HG03439 (cell line): ENCODE measurements at regions not wholly inside any gene's neighbourhood (a gene's known extent, or its start where the extent isn't known, plus 50 kb on each side); places are given as distances from the start of the nearest gene placed in this dataset.

ENCODE experiments used
- ATAC-seq: cut with Tn5 transposase; IDR thresholded peaks from one replicate; pipeline ENCODE4 v1.9.1; 2021; ENCODE audit warnings: mild to moderate bottlenecking, moderate library complexity; ENCODE audit not compliant: unreplicated experiment

DNA sequence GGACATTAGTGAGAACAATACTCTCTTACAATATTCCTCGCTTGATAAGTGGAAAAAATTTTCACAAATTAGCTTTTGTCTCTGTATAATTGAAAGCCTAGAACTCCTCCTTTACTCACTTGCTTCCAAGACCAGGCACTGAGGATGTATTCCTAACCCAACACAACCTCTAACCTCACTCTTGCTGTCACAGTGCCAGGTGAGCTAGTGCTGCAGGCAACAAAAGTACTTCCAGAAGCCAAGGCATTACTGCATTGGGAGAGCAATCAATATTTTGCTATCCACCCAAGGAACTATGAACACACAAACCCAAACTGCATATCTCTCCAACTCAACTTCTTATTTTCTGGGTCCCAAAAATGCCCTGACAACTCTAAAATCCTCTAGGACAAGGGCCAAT, 1081.0 kb downstream of the VRK1 start:
- no peak for ATAC-seq

DNA sequence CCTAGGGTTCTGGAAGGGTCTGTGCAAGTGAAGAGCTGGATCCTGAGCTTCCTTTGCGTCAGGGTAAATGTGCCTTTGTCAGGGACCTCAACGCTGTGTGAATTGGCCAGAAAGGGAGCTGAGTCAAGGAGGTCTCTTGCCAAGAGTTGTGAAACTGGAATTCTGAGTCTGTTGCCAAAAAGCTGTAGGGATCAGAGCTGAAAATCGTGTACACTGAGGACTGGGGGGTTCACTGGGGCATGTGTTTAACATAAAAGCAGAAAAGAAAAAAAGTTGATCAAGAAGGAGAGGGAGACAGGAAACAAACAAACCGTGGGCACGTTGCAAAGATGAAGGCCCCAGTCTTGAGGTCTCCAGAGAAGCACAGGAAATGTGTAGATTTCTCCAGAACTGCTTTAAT, 1081.5 kb downstream of the VRK1 start:
- ATAC-seq, result no peak

DNA sequence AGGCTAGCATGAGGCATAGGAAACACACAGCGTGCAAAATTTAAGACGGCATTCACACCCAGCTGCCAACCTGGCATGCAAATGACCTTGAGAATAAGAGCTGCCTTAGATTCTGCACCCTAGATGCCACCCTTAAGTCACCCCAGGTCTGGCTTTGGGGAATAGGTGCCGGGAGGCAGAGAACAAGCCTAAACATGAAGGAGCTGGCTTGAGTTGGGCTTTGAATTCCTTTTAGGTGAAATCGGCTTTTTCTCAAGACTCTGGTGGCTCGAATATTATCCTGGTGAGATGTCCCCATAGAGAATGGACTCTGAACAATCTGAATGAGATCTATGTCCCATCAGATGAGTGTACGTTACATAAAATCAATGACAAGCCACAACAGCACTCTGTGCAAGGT, 1090.5 kb downstream of the VRK1 start:
- ATAC-seq, result no peak

DNA sequence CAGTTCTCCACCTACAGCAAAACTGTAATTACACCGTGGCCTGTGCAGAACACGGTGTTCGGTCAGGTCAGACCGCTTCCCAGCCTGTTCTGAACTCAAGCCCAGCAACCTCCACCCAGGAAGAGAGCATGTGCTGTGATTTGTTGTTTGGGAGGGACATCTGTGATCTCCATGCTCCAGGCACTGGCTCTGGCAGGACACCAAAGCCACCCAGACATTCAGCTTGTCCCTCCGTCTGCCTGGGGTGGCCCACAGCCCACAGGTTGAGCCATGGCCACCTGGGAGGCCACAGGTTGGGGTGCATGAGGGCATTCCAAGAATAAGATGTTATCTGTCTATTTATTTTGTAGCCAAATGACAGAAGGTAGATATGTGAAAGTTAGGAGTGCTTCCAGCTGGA, 1091.1 kb downstream of the VRK1 start:
- no peak for ATAC-seq

DNA sequence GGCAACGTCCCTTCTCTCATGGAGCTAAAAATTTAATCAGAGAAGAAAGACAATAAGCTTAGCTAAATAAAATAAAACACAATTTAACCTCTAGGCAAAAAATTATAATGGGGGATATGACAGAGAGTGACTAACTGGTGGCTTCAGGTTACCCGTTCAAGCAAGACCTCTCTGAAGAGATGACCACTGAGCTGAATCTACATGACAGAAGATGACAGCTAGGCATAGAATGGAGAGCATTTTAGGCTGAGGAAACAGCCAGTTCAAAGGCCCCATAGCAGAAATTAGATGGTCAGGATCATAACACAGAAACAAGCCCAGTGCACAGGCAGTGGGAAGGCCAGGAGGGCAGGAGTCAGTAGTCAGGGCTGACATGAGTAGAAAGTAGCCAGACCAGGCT, 1094.3 kb downstream of the VRK1 start:
- ATAC-seq, result no peak

DNA sequence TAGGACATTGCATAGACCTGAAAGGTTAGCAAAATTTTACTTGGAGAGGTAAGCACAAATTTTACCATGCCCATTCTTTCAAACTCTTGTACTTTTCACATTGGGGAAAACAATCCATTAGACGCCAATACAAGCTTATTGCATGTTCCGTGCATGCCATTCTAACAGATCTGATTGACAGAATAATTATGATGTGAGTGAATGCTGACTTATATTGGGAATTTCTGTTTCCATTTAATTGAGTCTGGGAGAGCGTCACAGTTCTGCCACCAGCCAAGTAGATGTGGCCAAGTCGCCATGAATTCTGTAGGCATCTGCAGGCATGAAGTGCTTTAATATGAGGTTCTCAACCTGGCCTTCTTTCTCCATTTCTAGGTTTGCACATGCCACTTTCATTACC, 1097.4 kb downstream of the VRK1 start:
- ATAC-seq, result no peak

DNA sequence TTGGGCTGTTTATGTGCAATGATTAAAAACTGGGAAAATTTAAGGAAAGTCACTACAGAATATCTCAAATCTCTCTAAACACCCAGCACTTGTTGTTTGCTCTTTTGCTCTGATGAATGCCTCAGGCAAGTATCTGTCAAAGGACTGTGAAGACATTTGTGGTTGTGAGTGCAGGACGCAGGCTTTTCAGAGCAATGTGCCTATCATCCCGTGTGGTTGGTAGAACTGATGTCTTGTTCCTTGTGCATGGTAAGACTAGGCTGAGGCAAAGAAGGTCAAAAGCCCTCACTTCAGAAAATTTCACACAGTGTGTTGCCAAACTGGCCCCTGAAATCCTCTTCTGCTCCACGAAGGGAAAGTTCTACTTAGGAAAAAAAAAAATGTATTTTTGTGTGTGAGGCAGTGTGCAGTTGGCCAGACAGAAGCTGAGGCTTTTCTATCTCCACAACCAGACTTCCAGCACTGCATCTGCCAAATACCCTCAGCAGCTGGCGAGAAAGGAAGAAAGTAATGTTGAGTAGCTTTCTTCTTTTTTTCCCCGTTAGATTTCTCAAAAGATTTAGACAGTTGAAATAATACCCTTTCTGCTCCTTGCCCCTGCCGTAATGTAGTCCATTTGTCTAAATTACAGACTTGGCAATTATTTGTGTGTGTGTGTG, 1103.1 kb downstream of the VRK1 start:
- ATAC-seq, result no peak

DNA sequence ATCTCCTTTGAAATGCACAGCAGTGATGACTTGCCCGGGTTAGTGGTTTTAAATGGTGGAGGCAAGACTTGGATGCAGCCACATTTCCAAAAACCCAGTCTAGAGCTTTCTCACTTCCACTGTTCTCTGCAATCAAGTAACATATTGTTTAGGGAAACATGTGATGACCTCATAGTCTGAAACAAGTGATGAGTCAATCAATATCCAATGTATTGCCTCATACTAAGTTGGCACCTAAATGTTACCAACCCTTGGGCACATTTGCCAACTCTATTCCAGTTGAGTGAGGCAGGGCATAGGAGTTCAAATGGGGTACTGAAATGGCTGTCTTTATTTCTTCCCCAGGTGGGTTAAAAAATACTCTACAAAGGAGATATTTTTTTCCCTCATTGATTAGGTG, 1105.4 kb downstream of the VRK1 start:
- ATAC-seq, result no peak

DNA sequence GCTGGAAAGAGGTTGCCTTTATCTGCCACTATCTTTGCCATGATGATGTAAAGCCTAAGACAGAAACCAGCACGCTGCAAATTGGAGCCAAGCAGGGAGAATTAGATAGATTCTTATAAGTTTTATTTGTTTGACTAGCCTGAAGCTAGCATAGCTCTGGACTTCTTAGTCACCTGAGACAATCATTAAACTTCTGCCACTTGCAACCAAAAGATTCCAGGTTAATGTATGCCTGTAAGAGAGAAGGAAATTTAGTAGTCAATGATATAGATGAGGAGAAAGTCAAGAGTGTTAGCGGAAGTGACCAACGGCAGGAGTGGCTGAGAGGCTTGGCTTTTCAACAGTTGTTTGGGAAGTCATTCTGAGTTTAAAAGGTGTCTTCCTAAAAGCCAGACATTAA, 1106.6 kb downstream of the VRK1 start:
- ATAC-seq, result no peak

DNA sequence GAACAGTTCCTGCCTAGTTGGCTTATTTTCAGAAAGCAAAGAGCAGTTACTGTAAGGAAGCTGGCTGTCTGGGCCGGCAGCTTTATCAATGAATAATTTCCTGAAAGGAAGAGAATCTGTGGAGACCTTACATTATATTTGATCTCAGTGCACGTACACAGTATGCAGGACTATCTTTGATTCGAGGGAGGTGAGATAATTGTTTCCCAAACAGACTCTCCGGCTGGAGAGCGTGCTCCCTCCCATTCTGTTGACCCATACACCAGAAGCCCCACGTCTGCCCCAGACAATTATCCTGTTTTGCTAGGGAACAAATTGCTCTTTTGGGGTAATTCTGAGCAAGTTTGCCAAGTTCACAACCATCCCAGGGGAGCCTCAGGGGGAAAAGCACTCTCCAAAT, 1115.0 kb downstream of the VRK1 start:
- no peak for ATAC-seq

DNA sequence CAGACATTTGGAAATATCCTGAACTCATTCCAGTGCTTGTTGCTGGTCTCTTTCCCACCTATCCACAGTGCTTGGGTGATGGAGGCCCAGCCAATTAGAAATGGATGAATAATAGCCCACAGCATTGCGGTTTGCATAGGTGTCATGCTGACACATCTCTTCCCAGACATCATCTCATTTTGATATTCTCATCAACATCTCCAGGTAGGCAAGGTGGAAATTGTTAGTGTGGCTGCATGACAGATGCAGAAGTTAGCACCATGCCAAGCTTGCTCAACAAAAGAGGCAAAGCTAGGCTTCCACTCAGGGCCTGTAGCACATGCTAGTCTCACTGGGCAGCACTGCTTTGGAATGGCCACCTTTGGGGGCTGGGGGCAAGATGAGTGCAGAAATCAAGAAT, 1118.9 kb downstream of the VRK1 start:
- no peak for ATAC-seq

DNA sequence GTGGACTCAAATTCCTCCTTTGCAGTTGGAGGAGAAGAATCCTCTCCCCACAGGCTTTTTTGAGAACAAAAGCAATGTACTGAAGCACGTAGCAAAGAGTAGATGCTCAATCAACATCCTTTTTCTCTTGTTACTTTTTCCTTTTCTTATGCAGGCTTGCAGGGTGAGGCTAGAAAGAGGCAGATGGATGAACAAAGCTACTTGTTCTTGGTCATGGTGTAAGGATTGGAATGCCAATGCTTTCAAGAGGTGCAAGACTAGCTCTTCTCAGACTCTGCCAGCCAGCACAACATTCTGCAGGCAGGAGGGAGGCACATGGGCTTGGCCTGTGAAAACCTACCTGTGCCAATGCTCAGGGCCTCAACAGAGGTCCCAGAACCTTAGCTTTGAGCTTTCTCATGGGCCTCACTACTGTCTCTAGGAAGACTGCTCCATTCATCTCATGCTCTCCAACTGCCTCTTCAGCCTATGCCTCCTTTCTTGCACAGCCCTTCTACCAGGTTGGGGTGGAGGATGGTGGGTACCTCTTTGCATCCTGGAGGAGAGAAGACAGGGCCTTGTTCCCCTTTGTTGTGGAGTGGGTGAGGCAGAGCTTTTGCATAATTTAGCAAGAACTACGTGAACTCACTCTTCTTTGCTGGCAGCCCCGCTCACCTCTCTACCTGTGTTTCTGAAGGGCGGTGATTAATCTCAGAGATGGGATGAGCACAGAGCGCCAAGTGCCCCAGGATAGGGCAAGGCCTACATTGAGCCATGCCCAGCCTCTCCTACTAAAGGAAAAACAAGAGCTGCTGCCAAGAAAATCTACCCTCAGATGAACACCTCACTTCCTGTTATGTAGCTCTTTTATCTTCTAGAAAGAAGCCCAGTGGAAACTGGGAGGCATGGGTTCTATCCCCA, 1119.7 kb downstream of the VRK1 start:
- no peak for ATAC-seq

DNA sequence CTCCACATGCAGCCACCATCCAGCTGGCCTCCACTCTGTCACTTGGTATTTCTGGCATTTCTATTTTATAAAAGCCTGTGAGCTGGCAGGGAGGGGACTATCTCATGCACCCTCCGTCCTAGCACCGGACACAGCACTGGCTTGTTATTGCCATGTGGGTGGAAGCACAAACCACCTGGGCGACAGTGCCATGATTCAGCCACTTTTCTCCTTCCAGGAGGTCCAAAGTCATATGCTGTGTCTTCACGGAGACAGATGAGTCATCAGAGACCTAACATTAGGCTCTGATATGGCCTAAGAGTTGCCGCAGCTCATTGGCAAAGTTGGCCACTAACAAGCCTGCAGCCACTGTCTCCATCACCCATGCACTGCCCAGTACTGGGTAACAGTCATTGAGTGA, 1123.0 kb downstream of the VRK1 start:
- ATAC-seq, result no peak

DNA sequence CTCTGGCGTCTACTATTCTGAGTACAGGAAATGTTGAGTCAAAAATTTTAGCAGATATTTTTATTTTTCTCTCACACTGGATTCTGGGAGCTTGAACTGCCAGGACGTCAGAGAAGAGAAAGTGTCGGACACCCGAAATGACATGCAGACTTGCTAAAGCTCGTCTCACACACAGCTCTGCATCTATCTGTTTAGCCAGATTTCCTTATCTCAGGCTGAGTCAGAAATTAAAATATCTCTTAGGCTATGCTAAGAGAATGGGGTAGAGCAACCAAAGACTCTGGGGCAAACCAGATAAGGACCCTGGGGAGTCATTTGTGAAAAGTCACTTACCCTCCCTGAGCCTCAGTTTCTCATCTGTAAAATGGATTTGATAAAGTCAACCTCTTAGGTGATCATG, 1124.1 kb downstream of the VRK1 start:
- no peak for ATAC-seq

DNA sequence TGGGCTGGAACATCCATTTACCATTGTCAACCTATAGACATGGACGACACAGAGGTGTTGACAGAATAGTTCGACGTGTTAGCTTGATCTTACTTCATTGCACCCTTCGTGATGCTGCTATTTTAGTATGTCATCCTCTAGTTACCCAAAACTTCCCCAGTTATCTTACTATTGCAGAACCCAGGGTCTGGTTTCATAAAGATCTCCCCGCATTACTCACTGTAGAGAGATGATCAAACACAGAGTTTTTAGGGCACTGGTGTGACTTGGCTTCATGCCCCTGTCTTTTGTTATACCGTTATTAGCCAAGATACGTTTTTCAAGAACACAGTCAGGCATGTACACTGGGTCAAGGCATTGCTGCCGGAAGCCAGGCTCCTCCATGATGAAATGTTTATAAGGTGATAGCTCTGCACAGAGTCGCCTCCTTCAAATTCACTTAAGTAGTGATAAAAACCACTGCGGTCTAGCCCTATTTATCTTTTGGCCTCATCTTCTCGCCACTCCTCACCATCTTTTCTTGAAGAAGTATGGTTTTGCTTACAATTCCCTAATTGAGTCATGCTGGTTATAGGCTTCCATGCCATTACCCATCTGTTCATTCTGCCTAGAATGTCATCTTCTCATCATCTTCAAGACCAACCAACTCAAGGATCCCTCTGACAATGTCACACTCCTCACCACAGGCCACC, 1127.9 kb downstream of the VRK1 start:
- no peak for ATAC-seq

DNA sequence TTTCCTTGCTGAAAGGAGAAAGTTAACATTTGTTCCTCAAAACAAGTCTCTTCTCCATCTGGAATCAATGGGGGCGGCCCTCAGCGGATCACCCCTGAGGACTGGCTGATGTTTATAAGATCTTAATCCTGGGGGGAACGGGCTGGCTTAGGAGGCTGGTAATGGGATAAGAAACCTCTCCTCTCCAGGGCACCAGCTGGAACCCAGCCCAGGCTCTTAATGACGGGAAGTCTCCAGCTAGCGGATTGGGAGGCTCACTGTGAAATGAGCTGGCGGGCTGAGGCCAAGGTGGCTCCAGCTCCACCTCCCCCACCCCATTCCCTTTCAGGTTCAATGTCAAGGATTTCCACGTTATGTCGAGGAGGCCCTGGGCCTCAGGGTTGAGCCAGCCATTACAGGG, 1133.0 kb downstream of the VRK1 start:
- ATAC-seq, result no peak

DNA sequence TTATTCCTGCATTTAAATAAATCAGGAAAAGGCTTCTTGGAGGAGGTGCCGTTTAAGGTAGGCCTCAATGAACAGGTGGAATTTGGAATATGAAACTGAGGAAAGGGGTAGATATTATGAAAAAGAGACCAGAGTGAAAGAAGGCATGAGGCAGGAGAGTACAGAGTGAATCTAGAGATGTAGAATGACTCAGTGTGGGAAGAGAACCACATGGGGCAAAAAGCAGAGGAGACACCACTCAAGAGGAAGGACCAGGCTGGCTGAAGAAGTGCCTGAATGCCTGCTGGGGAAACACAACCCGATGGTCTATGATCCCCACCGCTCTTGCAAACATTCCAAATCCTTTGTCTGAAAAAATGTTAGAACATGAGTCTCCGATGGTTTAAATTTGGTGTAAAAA, 1134.1 kb downstream of the VRK1 start:
- no peak for ATAC-seq

DNA sequence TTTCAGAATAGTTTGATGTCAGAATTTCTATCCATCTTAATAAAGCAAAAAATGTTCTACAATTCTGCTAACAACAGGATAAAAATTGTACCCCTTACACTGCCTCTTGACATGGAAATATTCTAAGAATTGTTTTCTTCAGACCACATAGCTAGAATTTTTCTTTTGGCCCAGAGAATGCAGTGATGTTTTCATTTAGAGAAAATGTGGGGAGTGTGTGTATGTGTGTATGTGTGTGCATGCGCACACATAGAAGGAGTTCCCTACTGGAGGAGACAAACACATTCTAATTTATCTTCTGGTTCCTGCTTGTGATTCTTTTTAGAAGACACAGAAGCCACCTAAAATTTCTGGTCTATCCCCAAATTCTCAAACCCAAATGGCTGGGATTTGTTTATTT, 1145.7 kb downstream of the VRK1 start:
- ATAC-seq, result no peak

DNA sequence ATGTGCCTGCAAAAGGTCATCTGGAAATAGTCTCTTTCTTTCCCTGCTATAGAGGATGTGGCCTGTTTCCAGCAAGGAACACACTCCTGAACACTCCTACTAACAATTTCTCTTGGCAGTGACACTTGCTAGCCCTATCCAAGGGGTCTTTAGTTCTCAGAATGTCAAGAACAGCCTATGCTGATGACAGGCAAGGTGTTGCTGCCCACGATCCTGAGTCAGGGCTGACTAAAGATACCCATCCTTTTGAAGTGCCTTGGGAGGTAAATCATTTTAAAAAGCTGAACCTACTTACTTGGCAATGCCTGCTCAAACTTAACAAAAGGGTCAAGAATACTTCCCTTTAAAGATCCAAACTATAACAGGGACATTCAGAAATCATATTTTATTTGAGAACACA, 1146.4 kb downstream of the VRK1 start:
- ATAC-seq, result no peak

DNA sequence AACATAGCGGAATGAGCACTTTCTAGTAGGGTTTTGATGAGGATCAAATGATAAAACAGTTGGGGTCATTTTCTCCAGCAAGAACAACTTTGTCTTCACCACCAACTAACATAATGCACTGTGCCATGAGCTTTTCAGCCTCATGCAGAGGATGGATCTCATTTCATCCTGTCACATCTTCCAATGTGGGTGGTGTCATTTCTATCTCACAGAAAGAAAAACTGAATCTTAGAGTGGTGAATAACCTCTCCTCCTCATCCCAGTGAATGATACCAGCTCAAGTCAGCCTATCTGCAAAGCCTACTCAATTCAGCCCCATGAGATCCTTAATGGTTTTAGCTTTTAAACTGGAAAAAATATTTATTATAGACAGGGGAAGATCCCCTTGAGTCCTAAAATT, 1147.2 kb downstream of the VRK1 start:
- no peak for ATAC-seq

DNA sequence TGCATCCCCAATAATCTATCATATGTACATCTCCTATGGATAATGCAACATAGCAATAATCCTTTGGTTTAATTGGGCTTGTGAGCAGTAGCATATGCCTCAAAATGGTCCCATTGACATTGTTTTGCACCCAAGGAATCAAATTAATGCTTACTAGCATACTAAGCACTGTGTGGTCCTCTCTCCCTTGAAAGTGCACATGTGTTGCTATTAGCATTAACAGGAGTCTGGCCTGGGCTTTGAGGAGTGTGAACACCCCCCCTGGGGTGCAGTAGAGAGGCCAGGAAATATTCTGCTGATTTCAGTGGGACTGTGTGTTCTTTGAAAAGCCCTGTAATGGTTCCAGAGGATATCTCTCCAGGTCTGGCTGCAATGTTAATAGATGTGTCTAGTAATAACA, 1148.4 kb downstream of the VRK1 start:
- ATAC-seq, result no peak

DNA sequence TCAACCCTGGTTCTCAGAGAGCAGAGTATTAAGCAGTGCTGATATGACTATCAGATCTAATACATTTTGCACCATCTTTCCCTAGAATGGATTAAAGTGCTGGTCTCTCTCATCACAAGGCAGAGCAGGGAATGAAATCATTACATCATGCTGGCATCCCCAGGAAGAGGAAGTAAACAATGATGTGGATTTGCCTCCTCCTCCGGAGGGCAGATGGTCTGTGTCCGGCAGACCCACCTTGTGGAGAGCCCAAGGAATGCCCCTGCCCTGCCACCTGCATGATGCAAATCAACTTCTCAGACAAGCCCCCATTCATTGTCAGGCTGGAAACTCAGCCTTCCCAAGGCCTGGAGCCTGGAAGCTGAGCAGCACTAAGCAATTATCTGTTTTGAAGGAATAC, 1149.1 kb downstream of the VRK1 start:
- ATAC-seq, result no peak
